GM21786 (cell line): ENCODE measurements at regions not wholly inside any gene's neighbourhood (a gene's known extent, or its start where the extent isn't known, plus 50 kb on each side); places are given as distances from the start of the nearest gene placed in this dataset.

Experiments used
- ATAC-seq: cut with Tn5 transposase; IDR thresholded peaks from one replicate; pipeline ENCODE4 v1.9.1; 2021; ENCODE audit not compliant: unreplicated experiment

DNA sequence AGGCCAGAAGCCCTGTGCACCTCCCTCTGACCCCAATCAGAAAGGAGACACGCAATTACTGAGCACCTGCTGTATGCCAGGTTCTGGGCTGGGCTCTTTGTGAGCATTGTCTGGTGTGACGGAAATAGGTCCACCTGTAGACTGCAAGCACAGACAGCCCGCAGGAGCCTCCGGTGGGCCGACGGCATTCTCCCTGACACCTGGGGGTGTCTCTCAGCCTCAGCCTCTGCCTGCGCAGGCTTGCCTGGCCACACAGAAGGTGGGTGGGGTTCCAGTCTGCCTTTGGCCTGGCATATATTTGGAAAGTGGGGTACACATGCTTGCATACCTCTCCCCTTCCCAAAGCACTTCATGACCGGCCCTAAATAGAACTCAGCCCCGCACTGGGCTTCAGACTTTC is 129.3 kb downstream of the BUD13 start:
- no peak for ATAC-seq

DNA sequence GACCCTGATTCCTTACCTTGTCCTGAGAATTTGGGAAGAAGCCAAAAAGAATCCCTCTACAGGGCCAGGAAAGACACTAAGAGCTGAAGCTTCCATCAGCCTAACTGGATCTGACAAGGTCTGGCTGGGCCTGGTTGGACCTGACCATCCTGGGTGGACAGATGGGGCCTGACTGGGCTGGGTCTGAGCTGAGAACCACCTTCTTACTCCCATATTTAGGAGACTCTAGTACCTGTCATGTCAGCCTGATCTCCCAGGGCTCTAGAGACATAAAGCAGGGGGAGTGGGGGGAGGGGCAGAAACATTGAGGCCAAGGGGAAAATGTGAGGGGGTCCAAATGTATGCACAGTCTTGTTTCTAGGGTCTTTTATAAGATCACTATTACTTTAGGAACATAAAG is 129.9 kb downstream of the BUD13 start:
- ATAC-seq, result no peak

DNA sequence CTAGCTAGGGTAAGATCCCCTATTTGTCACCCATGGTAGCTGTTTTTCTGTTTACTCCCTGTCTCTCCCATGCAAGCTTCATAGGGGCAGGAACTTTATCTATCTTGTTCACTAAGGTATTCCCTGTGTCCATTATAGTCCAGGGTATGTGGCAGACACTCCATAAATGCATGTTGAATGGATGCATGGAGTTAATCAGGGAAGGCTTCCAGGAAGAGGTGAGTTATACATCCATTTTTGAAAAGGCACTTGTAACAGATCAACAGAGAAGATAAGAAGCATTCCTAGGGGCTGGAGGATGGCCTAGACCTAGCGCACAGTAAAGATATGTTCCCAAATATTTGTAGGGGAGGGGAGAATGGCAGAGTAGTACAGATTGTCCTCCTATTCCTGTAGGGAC is 130.3 kb downstream of the BUD13 start:
- ATAC-seq, result no peak

DNA sequence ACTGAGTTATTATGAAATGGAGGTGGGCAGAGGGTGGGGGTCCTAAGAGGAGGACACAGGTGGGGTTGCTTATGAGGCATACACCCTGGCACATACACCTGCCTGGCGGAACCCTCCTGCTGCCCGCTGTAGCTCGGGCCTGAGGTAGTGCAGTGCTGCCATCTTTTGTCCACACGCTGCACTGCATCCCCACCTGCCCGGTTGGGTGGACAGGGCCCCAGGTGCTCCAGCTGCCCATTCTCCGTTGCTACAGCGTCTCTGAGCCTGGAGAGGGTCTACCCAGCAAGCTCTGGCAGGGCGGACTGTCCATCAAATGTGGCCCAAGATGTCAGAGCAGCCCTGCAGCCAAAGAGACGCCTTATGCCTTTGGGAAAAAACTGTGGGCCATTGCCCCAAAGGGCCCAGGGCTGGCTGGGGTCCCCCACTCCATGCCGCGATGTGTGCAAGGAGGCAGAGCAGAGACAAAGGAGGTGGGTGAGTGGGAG is 131.2 kb downstream of the BUD13 start:
- no peak for ATAC-seq

DNA sequence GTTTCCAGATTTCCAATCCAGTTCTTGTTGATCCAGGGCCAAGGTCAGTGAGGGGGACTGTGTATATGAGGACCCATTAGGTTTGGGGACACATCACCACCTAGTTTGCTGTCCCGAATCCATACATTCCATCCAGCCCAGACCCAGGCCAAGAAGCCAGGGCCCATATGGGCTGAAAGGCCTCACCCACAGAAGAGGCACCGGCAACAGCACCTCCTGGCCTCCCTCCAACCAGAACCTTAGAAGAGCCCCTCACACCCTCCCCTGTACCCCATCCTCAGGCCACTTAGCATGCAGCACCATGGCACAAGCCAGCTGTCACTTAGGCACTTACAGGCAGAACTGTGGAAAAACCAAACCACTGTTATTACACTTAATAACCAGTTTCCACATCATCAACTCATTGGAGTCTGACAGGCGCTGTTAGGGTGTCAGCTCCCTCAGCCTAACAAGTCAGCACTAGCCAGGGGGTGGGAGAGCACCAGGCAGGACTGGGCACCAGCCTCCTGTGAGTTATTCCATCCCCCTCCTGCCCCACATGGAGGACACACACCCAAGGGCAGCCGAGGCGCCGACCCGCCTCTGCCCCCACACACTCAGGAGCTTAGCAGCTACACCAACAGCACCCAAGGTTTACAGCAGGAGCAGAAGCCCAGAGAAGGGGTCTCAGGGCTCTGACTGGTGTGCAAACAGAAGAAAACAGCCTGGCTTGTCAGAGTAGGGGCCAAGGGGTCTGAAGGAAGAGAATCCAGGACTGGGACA is 132.0 kb downstream of the BUD13 start:
- ATAC-seq, result no peak

DNA sequence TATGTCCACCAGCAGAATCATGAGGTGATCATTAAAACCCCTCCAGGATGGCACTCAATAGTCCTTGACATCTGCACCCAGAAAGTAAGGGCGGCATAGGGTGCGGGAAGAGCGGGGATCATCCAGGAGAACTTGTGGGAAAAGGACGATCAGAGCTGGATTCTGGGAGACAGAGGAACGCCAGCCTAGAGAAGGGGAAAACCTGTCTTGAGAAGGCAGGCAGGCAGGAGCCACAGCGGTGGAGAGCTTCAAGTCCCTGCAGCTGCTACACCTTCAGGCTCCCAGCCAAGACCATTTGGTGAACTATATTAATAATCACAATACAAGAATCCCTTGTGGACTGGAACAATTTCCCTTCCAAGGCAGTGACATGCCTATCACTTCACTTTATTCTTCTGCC is 134.3 kb downstream of the BUD13 start:
- no peak for ATAC-seq

DNA sequence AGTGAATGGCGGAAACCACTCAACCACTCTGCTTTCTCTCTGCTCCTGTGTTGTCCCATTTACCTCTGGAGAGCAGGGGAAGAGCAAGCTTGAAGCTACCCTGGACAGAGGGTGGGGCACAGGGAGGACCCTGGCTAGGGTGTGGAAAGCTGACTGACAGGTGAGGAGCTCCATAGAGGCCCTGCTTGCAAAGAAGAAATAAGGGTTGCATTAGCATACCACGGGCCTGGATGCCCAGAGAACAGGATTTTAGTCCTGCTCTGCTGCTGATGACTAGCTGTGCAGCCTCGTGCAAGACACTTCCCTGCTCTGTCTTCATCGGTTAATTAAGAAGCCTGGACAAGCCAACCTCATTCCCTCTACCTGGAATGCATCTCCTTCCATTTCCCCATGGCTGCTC is 135.0 kb downstream of the BUD13 start:
- ATAC-seq, result no peak

DNA sequence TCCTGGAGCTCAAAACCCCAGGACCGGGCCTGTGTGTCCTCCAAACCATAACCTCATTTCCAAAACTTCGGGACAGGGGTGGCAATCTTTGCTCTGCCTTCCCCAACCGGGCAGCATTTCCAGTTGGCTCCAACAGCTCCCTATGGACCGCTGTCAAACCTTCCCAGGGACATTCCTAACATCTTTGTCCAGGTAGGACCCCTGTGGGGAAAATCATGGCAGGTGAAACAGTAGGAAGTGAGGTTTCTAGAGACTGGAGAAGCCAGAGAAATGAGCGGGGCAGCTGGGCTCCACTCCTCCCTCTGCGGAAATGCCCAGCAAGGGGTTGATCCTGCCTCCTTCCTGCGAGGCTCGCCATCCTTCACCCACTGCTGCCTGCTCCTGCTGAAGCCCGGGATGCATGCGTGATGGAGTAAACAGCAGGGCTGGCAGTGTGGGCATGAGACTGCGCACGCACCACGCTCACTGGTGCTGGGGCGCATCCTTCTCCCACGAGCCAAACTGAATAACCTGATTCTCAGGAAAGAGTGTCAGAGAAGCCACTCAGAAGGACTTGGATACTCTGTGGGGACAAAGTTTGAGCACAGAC is 136.4 kb downstream of the BUD13 start:
- ATAC-seq, result no peak

DNA sequence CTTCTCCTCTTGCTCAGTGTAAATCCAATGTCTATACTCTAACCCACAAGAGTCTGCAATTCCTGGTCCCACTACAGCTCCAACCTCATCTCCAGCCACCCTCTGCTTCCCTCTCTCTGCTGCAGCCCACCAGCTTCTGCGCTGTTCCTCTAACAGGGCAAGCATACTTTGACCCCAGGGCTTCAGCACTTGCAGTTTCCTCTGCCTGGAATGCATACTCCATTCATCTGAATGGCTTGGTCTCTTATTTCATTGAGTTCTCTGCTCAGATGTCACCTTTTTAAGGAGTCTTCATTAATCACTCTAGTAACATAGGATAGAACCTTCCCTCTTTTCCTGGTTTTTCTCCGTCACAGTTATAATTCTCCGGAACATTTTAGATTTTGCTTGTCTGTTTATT is 141.6 kb downstream of the BUD13 start:
- no peak for ATAC-seq

DNA sequence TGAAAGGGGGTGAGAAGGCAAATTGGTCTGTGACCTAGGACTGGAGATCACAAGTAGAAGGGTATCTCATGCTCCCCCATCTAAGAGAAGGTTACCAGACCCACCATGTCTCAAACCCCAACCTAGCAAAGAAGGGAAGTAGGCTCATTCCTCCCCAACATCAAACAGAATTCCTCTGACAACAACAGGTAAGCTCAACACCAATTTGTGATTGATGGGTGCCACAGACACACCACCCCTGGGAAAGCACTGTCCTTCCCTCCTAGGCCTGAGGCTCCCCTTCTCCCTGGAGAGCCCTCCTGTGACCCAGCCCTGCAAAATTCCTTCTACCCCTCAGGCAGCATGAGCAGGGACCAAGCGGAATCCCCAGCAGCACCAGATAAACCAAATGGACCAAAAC is 154.3 kb downstream of the BUD13 start:
- ATAC-seq, result no peak

DNA sequence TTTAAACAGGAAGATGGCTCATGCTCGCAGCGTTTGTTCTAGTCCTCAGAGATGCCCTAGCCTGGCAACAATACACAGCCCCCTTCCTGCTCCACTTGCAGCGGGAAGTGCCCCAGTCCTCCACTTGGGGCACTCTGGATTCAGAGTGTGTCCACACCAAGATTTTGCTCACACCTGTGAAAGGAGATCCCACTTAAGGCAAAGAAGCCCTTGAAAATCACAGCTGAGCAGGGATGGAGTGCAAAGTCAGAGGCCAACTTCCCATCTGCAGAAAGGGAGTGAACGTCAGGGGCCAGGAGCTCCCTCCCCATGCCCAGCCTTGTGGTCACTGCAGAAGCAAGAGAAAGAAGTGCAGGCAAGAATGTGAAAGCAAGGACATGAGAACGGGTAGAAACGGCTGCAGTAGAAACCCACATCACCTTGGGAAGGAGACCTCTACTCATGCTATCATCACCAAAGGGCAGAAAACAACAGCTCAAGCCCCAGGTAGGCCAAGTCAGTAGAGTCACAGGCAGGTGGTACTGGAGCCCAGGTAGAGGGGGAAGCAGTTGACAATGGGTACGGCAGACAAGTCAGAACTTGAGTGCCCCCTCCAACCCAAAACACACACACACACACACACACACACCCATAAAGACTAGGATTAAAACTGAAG is 157.4 kb downstream of the BUD13 start:
- no peak for ATAC-seq

DNA sequence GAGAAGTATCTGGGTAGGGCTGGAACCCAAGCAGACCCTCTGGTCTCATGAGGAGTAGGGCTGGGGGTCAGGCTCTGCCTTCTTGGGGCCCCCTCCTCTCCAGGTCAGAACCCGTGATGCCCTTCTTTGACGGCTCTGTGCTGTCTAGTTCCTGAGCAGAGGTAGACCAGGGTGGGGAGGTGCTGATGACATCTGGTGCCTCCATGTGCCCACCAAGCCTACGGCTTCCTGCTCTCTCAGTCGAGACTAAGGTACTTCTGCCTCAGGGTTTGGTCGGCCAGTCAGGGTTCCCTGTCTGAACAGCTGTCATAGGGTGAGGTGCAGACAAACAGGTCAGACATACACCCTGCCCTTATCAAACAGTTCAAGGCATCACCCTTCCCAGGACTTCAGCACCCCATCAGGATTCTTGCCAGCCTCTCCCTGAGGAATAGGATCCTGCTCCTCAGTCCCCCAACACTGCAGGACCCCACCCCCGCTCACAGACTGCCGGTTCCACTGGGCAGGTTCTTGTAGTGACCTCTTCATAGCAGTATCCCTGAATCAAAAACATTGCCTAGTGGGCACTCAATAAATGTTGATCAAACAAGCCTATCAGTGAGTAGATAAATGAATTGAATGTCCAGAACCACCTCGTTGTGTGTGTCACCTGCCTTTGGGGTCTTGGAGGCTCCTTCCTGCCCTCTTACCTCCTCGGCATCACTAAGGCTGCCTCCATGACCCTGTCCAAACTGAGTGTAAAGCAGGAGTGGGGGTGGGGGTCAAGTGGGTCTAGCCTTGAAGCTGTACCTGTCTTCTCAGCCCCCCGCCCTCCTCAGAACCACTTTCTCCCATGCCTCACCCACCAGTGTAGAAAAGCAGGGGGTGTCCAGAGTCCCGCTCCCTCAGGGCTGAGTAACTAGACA is 158.2 kb downstream of the BUD13 start:
- ATAC-seq, result no peak

DNA sequence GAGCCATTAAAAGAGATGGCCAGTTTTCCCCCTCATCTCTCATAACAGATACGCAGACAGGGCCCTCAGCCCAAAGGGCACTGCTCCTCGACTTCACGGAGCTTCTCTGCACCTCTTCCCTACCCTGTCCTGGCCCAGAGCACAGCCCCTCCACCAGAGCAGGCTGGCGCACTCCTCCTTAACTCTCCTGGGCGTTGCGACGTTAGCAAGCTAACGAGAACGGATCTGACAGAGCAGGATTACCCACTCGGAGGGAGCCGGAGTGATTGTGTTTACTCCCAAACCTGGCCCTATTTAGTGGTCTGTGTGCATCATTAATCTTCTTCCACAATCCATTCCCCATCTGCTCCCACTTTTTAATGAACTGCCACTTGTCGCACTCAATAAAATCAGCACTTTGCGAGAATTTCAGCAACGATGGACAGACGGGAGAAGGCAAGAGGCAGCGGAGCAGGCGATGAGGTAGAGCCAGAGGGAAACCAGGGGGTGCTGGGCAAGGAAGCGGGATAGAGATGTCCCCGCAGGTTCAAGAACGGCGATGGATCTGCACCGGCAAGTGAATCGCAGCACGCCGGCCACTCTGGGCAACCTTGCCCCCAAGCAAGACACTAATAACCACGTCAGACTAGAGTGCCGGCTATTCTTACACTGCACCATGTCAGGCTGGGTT is 159.4 kb downstream of the BUD13 start:
- no peak for ATAC-seq

DNA sequence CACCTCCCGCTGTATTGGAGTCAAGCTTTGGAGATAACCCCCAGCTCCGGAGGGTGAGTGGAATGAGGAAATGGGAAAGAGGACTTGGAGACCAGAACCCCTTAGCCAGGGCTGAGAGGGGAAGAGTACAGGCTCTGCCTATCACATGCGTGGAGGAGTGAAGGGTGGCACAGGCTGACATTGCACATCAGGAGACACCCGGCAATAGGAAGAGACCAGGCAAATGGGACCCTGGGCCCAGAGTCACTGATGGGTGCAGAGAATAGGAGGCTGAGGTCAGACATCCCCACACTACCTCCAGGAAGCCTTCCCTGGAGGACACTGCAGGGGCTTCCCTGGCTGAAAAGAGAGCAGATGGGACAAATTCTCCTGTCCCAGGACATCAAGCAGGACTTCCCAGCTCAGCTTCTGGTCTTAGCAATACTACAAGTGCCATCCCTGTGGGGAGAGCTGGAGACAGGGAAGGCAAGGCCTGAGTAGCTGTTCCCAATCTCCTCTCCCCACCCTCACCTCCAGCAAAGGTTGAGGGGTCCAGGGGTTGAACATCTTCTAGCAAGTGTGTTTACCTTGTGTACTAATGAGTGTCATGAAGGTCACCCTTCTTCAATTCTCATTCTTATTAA is 160.7 kb downstream of the BUD13 start:
- no peak for ATAC-seq

DNA sequence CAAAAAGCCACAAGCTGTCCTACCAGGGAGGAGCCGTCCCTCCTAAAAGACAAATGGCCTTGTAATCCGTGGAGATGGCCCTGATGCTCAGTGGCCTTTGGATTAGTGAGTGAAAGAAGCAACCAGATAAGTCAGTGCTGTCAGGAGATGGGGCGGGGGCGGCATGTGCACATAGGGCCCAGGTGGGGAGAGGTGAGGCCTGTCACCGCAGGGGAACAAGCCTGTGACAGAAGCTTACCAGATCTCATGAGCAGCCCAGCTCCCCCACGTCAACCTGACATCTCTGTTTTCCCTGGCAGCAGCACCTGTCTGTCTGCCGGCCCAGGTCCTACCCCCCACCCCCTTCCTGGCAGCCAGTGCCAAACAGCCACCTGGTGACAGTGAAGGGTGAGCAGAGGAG is 162.6 kb downstream of the BUD13 start:
- ATAC-seq, result no peak

DNA sequence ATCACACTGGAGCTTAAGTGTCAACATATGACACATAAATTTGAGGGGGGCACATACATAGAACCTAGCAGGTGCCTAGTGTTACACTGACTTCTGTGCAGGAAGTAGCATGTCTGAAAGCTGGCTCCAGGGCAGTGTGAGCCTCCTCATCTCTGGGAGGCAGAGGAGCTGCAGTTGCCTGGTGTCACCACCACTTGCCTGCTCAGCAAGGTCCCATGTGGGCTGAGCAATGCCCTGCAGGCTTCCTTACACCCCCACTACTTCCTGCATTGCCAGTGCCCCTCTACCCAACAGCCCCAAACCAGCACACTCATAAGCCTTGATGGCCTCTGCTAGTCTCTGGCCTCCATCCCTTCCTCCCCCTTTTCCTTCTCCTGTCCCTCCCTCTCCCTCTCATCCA is 165.8 kb downstream of the BUD13 start:
- ATAC-seq, result no peak

DNA sequence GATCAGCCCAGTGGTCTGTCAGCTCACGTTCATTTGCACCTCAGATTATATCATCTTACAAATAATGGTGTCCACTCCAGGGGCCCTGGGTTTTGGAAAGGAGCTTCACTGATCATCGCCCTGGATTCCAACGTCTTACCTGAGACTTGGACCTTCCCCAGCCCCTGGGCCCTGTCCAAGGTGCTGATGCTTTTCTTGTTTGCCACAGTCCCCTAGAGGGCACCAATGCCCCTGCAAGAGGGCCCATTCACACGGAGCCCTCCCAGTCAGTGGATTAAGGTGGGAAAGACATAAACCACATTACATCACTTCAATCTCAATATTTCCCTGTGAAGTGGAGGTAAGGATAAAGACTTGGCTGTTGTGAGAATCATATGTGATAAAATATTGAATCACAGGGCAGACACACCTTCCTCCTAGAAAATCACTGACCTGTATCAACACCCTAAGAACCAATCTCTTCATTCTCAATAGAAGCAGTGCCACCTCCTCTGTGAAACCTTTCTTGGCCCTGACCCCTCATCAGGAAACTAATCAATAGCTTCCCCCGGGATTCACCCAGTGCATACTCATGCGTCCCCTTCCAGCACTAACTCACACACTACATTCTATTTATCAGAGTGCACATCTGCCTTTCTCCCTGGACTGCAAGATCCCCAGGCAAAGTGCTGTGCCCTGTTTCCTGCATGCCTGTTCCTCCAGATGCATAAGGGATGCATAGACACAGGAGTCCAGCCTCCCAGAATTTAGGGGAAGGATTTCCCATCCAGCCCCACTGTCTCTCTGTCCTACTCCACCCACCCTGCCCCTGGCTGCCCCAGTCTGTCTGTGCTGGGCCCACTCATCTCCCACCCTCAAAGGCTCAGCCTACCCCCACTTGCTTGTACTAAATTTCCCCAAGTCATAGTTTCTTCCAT is 167.0 kb downstream of the BUD13 start:
- ATAC-seq, result no peak

DNA sequence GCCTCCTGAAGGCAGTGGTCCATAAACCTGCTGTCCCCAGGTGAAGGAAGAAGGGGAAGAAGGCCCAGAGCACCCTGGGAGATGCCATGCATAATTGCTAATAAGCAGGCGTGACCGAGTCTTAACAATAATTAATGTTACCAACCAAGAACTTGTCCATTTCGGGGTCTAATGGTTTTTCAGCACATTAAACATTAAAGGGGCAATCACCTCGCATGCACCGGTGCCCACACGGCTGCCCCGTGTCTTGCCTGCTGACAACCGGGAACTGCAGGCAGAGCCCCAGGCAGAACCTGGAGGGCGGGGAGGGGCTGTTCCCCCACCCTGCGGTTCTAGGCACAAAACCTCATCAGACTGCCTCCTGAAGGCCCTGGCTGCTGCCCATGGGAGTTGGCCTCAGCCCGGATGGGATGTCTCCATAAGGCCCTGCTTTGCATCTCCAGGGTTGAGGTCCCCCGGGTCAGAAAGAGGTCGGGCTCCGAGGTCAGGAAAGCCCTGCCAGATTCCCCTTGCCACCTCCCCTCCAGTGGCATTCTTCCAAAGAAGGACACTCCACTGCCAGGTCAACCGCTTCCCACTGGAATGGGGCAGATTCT is 169.0 kb downstream of the BUD13 start:
- no peak for ATAC-seq

DNA sequence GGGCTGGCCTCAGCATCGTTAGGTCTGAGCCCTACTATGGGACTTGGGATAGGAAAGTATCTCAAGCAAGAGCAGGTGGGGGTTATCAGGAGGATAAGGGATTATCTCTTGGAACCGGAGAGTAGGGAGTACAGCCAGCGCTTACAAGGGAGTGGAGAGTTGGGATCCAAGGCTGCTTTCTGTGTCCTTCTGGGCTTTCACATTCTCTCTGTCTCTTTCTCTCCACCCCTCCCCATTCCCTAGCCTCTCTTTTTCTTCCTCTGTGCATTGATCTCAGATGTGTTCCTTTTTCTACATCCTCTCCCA is 170.2 kb downstream of the BUD13 start:
- ATAC-seq, result no peak
